HCT116 (cell line): ENCODE measurements at regions not wholly inside any gene's neighbourhood (a gene's known extent, or its start where the extent isn't known, plus 50 kb on each side); places are given as distances from the start of the nearest gene placed in this dataset.

Source experiments
- ATAC-seq: fragments of 200-7000 bp; cut with Tn5 transposase; 2 replicates; pipeline ENCODE4 v1.9.1; 2020; ENCODE audit warnings: mild to moderate bottlenecking, moderate library complexity
- BruUV-seq: library from RNA; stranded (reverse); fragments of 400-500 nt; replicated peaks from 2 replicates; lab custom pipeline; 2021; lab: Mats Ljungman, UMichigan
- CTCF ChIA-PET: fragments of 300-600 bp; sonication (Branson Sonifier 250); formaldehyde crosslinking; loops from one replicate; lab custom pipeline; 2021; ENCODE audit warnings: antibody characterized with exemption; lab: Charles Lee
- POLR2A ChIA-PET: fragments of 300-600, 350-600 bp; sonication (Branson Sonifier 250); formaldehyde crosslinking; loops from one replicate; lab custom pipeline; 2021; ENCODE audit warnings: antibody characterized with exemption; lab: Charles Lee
- RAD21 ChIA-PET, 2 experiments: fragments of 300-600 bp; sonication (Branson Sonifier 250); formaldehyde crosslinking; loops; one replicate each; lab custom pipeline; 2023; ENCODE audit warnings: low total read pairs in 2 of 2; ENCODE audit not compliant: uncharacterized antibody in 2 of 2, unreplicated experiment in 2 of 2, low non-redundant PET in 1 of 2; lab: Charles Lee
- DNase-seq: peaks from one replicate; pipeline ENCODE4 v3.0.0-alpha.2; 2010; ENCODE audit warnings: low read depth, low spot score
- H2AFZ ChIP-seq: fragments of 200-600 bp; shearing (Covaris generic), sonication (generic); 2 replicates; pipeline ENCODE4 v1.6.1; 2017; ENCODE audit warnings: low read depth, mixed run types, mixed read lengths, antibody characterized with exemption, low read length; ENCODE audit not compliant: poor library complexity, severe bottlenecking
- H3K27ac ChIP-seq: 2 replicates; pipeline ENCODE4 v1.5.1; 2012; ENCODE audit warnings: low read depth, low read length
- H3K27me3 ChIP-seq: fragments of 200-600 bp; sonication (generic); 2 replicates; pipeline ENCODE4 v1.6.1; 2016; ENCODE audit warnings: mixed run types, low read length, mixed read lengths; ENCODE audit not compliant: insufficient read depth
- H3K36me3 ChIP-seq, 2 experiments: fragments of 200-500 bp in 1 of 2; fragments of 200-600 bp in 1 of 2; sonication (Bioruptor generic) in 1 of 2; sonication (generic) in 1 of 2; 2 replicates each; pipeline versions ENCODE4 v1.5.1 to v1.6.1; 2014 to 2016; ENCODE audit warnings: low read length in 2 of 2, inconsistent platforms in 1 of 2, mixed read lengths in 1 of 2, mixed run types in 1 of 2; ENCODE audit not compliant: insufficient read depth in 2 of 2, control insufficient read depth in 1 of 2
- H3K4me1 ChIP-seq, 2 experiments: fragments of 200-600 bp in 1 of 2; sonication (generic) in 1 of 2; 2 replicates each; pipeline versions ENCODE4 v1.5.1 to v1.6.1; 2012 to 2017; ENCODE audit warnings: low read length in 2 of 2, inconsistent platforms in 1 of 2, mild to moderate bottlenecking in 1 of 2, mixed read lengths in 1 of 2, mixed run types in 1 of 2, moderate library complexity in 1 of 2; ENCODE audit not compliant: insufficient read depth in 2 of 2, control insufficient read depth in 1 of 2
- H3K4me2 ChIP-seq: fragments of 200-600 bp; sonication (generic); 2 replicates; pipeline ENCODE4 v1.6.1; 2017; ENCODE audit warnings: mixed run types, low read length, mixed read lengths
- H3K4me3 ChIP-seq, 2 experiments: fragments of 200-600 bp in 1 of 2; sonication (generic) in 1 of 2; replicated peaks in 1 of 2; 2 replicates each; pipeline ENCODE4 v1.5.1; 2011 to 2016; ENCODE audit warnings: low read length in 2 of 2, control low read depth in 1 of 2, low read depth in 1 of 2, mild to moderate bottlenecking in 1 of 2, mixed read lengths in 1 of 2, mixed run types in 1 of 2
- H3K79me2 ChIP-seq: fragments of 200-600 bp; sonication (generic); 2 replicates; pipeline ENCODE4 v1.6.1; 2017; ENCODE audit warnings: mild to moderate bottlenecking, mixed run types, low read length, moderate library complexity, mixed read lengths; ENCODE audit not compliant: insufficient read depth
- H3K9ac ChIP-seq: fragments of 200-600 bp; sonication (generic); 2 replicates; pipeline ENCODE4 v1.6.1; 2016; ENCODE audit warnings: low read length, mixed read lengths
- H3K9me2 ChIP-seq: fragments of 200-600 bp; sonication (generic), shearing (Covaris generic); 2 replicates; pipeline ENCODE4 v1.6.1; 2017; ENCODE audit warnings: mixed run types, mild to moderate bottlenecking, moderate library complexity; ENCODE audit not compliant: insufficient read depth
- H3K9me3 ChIP-seq, 2 experiments: fragments of 200-500 bp in 1 of 2; fragments of 200-600 bp in 1 of 2; sonication (Bioruptor generic) in 1 of 2; sonication (generic) in 1 of 2; 2 replicates each; pipeline ENCODE4 v1.6.1; 2014 to 2017; ENCODE audit warnings: low read length in 2 of 2, mixed read lengths in 2 of 2, inconsistent platforms in 1 of 2, low read depth in 1 of 2, mild to moderate bottlenecking in 1 of 2, mixed run types in 1 of 2, moderate library complexity in 1 of 2; ENCODE audit not compliant: control insufficient read depth in 1 of 2, insufficient read depth in 1 of 2
- H4K20me1 ChIP-seq: fragments of 200-600 bp; sonication (generic), shearing (Covaris generic); 2 replicates; pipeline ENCODE4 v1.6.1; 2017; ENCODE audit warnings: mixed run types, mild to moderate bottlenecking, moderate library complexity; ENCODE audit not compliant: insufficient read depth
- EZH2 ChIP-seq: fragments of 200-600 bp; sonication (generic); IDR thresholded peaks from 2 replicates; pipeline ENCODE4 v1.6.1; 2017; ENCODE audit warnings: antibody characterized with exemption, mixed run types
- EZH2phosphoT487 ChIP-seq: fragments of 200-600 bp; IDR thresholded peaks from 2 replicates; pipeline ENCODE4 v1.6.1; 2018; ENCODE audit warnings: antibody characterized with exemption, borderline replicate concordance
- FOSL1 ChIP-seq: IDR thresholded peaks from 2 replicates; pipeline ENCODE4 v1.6.1; 2012; ENCODE audit warnings: low read depth
- RAD21 ChIP-seq: IDR thresholded peaks from 2 replicates; pipeline ENCODE4 v1.6.1; 2012; ENCODE audit warnings: low read depth, mild to moderate bottlenecking
- SP1 ChIP-seq: IDR thresholded peaks from 2 replicates; pipeline ENCODE4 v1.6.1; 2012; ENCODE audit warnings: low read depth
- YY1 ChIP-seq: IDR thresholded peaks from 2 replicates; pipeline ENCODE4 v1.6.1; 2011; ENCODE audit warnings: low read length, low read depth, moderate library complexity, mild to moderate bottlenecking; ENCODE audit not compliant: insufficient replicate concordance; ENCODE audit errors: extremely low read depth
- ZFX ChIP-seq: fragments of 450-650 bp; IDR thresholded peaks from 2 replicates; pipeline ENCODE4 v1.6.1; 2017
- ZNF274 ChIP-seq: fragments of 200-500 bp; sonication (Bioruptor generic); IDR thresholded peaks from 2 replicates; pipeline ENCODE4 v1.6.1; 2014; ENCODE audit warnings: mild to moderate bottlenecking, low read depth, low read length, inconsistent platforms
- intact Hi-C: fragments of 100-400 bp; cut with micrococcal nuclease; formaldehyde crosslinking; loops from 2 replicates; pipeline ENCODE4 v1.10.0; 2022

GRCh38 chr2:71839826-71840225 is 307.8 kb downstream of the CYP26B1 start:
- H4K20me1 ChIP-seq: no peaks in the 10 kb centered on the region
- ChIA-PET CTCF (no interaction called here), POLR2A (no interaction called here), RAD21 (no interaction called here)
- ATAC-seq (no peak), DNase-seq (no peak)
- no peaks in the 10 kb centered on the region for H3K9me2 ChIP-seq
- TF ChIP-seq ZNF274 (no peak), FOSL1 (no peak), RAD21 (no peak), SP1 (no peak), EZH2phosphoT487 (no peak), YY1 (no peak)
- H3K9ac ChIP-seq: no peak overlapping the region
- H3K9me3 ChIP-seq: no peaks in the 10 kb centered on the region
- peaks cover 2 to 14% of the 10 kb centered on the region in 2 experiments; a peak in 3 of 4 replicates for H3K4me1 ChIP-seq
- BruUV-seq: no TSS peak
- intact Hi-C loops: no loop called here
- no peak overlapping the region for H3K4me2 ChIP-seq
- no peak overlapping the region for H2AFZ ChIP-seq
- H3K36me3 ChIP-seq: no peaks in the 10 kb centered on the region
- H3K79me2 ChIP-seq: no peaks in the 10 kb centered on the region
- H3K27ac ChIP-seq: no peak overlapping the region
- no peaks in the 10 kb centered on the region for H3K27me3 ChIP-seq
- H3K4me3 ChIP-seq: no peak overlapping the region

GRCh38 chr2:71834796-71835195 is 312.9 kb downstream of the CYP26B1 start:
- CTCF ChIA-PET: interaction anchor here (0.8 kb wide), 1 partner anchor 37 kb away, joined by 3 read pairs; no protein-coding TSS in a partner anchor
- Histone ChIP-seq H3K27ac (no peak overlapping the region), H3K27me3 (no peaks in the 10 kb centered on the region), H3K9ac (no peak overlapping the region), H3K9me3 (no peaks in the 10 kb centered on the region), H3K4me3 (no peak overlapping the region), H2AFZ (no peak overlapping the region), H3K4me2 (no peak overlapping the region), H3K9me2 (no peaks in the 10 kb centered on the region), H4K20me1 (no peaks in the 10 kb centered on the region), H3K4me1 (peaks cover 0 to 19% of the 10 kb centered on the region in 2 experiments; a peak in 2 of 4 replicates), H3K36me3 (no peaks in the 10 kb centered on the region), H3K79me2 (no peaks in the 10 kb centered on the region)
- POLR2A ChIA-PET: no interaction called here
- no peak for TF ChIP-seq EZH2
- TF ChIP-seq ZFX: no peak
- TF ChIP-seq SP1: no peak
- TF ChIP-seq EZH2phosphoT487: no peak
- intact Hi-C loops: no loop called here
- no TSS peak for BruUV-seq
- ATAC-seq (no peak), DNase-seq (no peak)
- RAD21 ChIA-PET: no interaction called here
